WTC11 (cell line): ENCODE measurements at regions not wholly inside any gene's neighbourhood (a gene's known extent, or its start where the extent isn't known, plus 50 kb on each side); places are given as distances from the start of the nearest gene placed in this dataset.

Experiments used
- ATAC-seq: fragments of 200-7000 bp; cut with Tn5 transposase; 2 replicates; pipeline ENCODE4 v1.10.0; 2021; ENCODE audit warnings: mild to moderate bottlenecking, moderate library complexity
- CTCF ChIA-PET: fragments of 300-600 bp; sonication (Branson Sonifier 250); formaldehyde crosslinking; loops from one replicate; lab custom pipeline; 2021; ENCODE audit warnings: antibody characterized with exemption; lab: Charles Lee
- POLR2A ChIA-PET: fragments of 350-600 bp; sonication (Branson Sonifier 250); formaldehyde crosslinking; loops from one replicate; lab custom pipeline; 2021; ENCODE audit warnings: antibody characterized with exemption; lab: Charles Lee
- DNase-seq: peaks from one replicate; pipeline ENCODE4 v3.0.0; 2021; ENCODE audit warnings: low spot score
- H3K27ac Mint-ChIP-seq: 2 replicates; pipeline ENCODE4 v1.8.0; 2021; ENCODE audit warnings: mixed read lengths
- H3K27me3 Mint-ChIP-seq: 2 replicates; pipeline ENCODE4 v1.8.0; 2021; ENCODE audit warnings: low read depth, mild to moderate bottlenecking, moderate library complexity, mixed read lengths
- H3K36me3 Mint-ChIP-seq: 2 replicates; pipeline ENCODE4 v1.8.0; 2021; ENCODE audit warnings: mixed read lengths
- H3K4me1 Mint-ChIP-seq: 2 replicates; pipeline ENCODE4 v1.8.0; 2022; ENCODE audit warnings: mixed read lengths
- H3K4me3 Mint-ChIP-seq: 2 replicates; pipeline ENCODE4 v1.8.0; 2021; ENCODE audit warnings: mild to moderate bottlenecking, moderate library complexity, mixed read lengths
- H3K9me3 Mint-ChIP-seq: 2 replicates; pipeline ENCODE4 v1.8.0; 2021; ENCODE audit warnings: mixed read lengths
- FOXP1 ChIP-seq: sonication (generic); formaldehyde crosslinking; IDR thresholded peaks from 2 replicates; pipeline ENCODE4 v1.8.0; 2022; ENCODE audit warnings: missing genetic modification reagents, mild to moderate bottlenecking, moderate library complexity, borderline replicate concordance
- GABPB1 ChIP-seq: sonication (generic); formaldehyde crosslinking; IDR thresholded peaks from 2 replicates; pipeline ENCODE4 v1.8.1; 2023; ENCODE audit warnings: mild to moderate bottlenecking, missing genetic modification reagents
- GTF2I ChIP-seq: fragments of 250-450 bp; sonication (Bioruptor Pico); conservative IDR thresholded peaks from 2 replicates; pipeline ENCODE4 v1.4.0; 2021; ENCODE audit warnings: mild to moderate bottlenecking
- MYBL2 ChIP-seq: sonication (generic); formaldehyde crosslinking; IDR thresholded peaks from 2 replicates; pipeline ENCODE4 v1.8.1; 2023; ENCODE audit warnings: mild to moderate bottlenecking, moderate library complexity, missing genetic modification reagents
- NR1H2 ChIP-seq: sonication (generic); formaldehyde crosslinking; IDR thresholded peaks from 2 replicates; pipeline ENCODE4 v1.9.0; 2021; ENCODE audit warnings: mild to moderate bottlenecking, moderate library complexity, missing genetic modification reagents
- NR2C2 ChIP-seq: sonication (generic); formaldehyde crosslinking; IDR thresholded peaks from 2 replicates; pipeline ENCODE4 v1.8.0; 2022; ENCODE audit warnings: mild to moderate bottlenecking, missing genetic modification reagents
- ZNF232 ChIP-seq: sonication (generic); formaldehyde crosslinking; IDR thresholded peaks from 2 replicates; pipeline ENCODE4 v1.8.0; 2022; ENCODE audit warnings: mild to moderate bottlenecking, missing genetic modification reagents
- ZNF263 ChIP-seq: sonication (generic); formaldehyde crosslinking; IDR thresholded peaks from 2 replicates; pipeline ENCODE4 v1.8.1; 2022; ENCODE audit warnings: low read depth, mild to moderate bottlenecking, moderate library complexity, missing genetic modification reagents
- ZNF416 ChIP-seq: fragments of 250-450 bp; sonication (Bioruptor Pico); IDR thresholded peaks from 2 replicates; pipeline ENCODE4 v1.9.0; 2021; ENCODE audit warnings: mild to moderate bottlenecking, inconsistent platforms
- TF ChIP-seq, protein P1 (sequence below): sonication (generic); formaldehyde crosslinking; conservative IDR thresholded peaks from 2 replicates; pipeline ENCODE4 v1.8.1; 2022; ENCODE audit warnings: mild to moderate bottlenecking, missing genetic modification reagents
- TF ChIP-seq, protein P2 (sequence below): fragments of 250-450 bp; sonication (Bioruptor Pico); IDR thresholded peaks from 2 replicates; pipeline ENCODE4 v2.1.2; 2022; ENCODE audit warnings: mild to moderate bottlenecking, moderate library complexity
- TF ChIP-seq, protein P3 (sequence below): sonication (generic); formaldehyde crosslinking; IDR thresholded peaks from 2 replicates; pipeline ENCODE4 v1.8.0; 2022; ENCODE audit warnings: mild to moderate bottlenecking, missing genetic modification reagents
- TF ChIP-seq, protein P4 (sequence below): sonication (generic); formaldehyde crosslinking; IDR thresholded peaks from 2 replicates; pipeline ENCODE4 v1.8.1; 2022; ENCODE audit warnings: mild to moderate bottlenecking, missing genetic modification reagents, moderate library complexity, borderline replicate concordance

DNA sequence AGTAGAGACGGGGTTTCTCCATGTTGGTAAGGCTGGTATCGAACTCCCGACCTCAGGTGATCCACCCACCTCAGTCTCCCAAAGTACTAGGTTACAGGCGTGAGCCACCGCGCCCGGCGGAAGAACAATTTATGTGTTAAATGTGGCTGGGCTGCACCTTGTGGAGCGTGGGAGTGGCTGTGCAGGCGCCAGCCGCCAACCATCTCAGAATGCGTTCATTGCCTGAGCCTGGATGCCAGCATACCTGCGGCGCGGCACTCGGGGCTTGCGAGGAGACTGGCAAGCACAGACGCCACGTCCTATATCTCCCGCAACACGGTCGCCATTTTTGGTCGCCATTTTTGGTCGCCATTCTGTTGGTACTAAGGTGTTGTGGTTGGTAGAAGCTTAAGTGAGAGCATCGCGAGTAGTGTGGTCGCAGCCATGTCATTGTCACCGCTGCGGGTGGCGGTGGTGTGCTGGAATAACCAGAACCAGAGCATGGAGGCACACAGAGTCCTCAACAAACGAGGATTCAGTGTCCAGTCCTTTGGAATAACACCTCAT is 193.6 kb upstream of the HTR2C start:
- CTCF ChIA-PET, result no interaction called here

More for the DNA sequence above, 193.6 kb upstream of the HTR2C start:
- peaks cover 2% of the 10 kb centered on the region; the same call in 1 of the 2 replicates for H3K36me3 Mint-ChIP-seq
- POLR2A ChIA-PET, result no interaction called here
- H3K27ac Mint-ChIP-seq, result no peak overlapping the region
- H3K9me3 Mint-ChIP-seq, result peaks cover 12% of the 10 kb centered on the region; the same call in 1 of the 2 replicates
- TF ChIP-seq, protein P1, sequence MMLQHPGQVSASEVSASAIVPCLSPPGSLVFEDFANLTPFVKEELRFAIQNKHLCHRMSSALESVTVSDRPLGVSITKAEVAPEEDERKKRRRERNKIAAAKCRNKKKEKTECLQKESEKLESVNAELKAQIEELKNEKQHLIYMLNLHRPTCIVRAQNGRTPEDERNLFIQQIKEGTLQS (CRISPR knock-in tag), result no peak
- TF ChIP-seq GABPB1 (CRISPR knock-in tag) (no peak), GTF2I (CRISPR knock-in tag) (no peak), ZNF263 (no peak), MYBL2 (CRISPR knock-in tag) (no peak), NR1H2 (no peak), NR2C2 (no peak), FOXP1 (CRISPR knock-in tag) (no peak), ZNF416 (CRISPR knock-in tag) (no peak), ZNF232 (CRISPR knock-in tag) (no peak)
- TF ChIP-seq, protein P2, sequence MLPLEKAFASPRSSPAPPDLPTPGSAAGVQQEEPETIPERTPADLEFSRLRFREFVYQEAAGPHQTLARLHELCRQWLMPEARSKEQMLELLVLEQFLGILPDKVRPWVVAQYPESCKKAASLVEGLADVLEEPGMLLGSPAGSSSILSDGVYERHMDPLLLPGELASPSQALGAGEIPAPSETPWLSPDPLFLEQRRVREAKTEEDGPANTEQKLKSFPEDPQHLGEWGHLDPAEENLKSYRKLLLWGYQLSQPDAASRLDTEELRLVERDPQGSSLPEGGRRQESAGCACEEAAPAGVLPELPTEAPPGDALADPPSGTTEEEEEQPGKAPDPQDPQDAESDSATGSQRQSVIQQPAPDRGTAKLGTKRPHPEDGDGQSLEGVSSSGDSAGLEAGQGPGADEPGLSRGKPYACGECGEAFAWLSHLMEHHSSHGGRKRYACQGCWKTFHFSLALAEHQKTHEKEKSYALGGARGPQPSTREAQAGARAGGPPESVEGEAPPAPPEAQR (CRISPR knock-in tag), result no peak
- TF ChIP-seq, protein P3, sequence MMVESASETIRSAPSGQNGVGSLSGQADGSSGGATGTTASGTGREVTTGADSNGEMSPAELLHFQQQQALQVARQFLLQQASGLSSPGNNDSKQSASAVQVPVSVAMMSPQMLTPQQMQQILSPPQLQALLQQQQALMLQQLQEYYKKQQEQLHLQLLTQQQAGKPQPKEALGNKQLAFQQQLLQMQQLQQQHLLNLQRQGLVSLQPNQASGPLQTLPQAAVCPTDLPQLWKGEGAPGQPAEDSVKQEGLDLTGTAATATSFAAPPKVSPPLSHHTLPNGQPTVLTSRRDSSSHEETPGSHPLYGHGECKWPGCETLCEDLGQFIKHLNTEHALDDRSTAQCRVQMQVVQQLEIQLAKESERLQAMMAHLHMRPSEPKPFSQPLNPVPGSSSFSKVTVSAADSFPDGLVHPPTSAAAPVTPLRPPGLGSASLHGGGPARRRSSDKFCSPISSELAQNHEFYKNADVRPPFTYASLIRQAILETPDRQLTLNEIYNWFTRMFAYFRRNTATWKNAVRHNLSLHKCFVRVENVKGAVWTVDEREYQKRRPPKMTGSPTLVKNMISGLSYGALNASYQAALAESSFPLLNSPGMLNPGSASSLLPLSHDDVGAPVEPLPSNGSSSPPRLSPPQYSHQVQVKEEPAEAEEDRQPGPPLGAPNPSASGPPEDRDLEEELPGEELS (CRISPR knock-in tag), result no peak
- TF ChIP-seq, protein P4, sequence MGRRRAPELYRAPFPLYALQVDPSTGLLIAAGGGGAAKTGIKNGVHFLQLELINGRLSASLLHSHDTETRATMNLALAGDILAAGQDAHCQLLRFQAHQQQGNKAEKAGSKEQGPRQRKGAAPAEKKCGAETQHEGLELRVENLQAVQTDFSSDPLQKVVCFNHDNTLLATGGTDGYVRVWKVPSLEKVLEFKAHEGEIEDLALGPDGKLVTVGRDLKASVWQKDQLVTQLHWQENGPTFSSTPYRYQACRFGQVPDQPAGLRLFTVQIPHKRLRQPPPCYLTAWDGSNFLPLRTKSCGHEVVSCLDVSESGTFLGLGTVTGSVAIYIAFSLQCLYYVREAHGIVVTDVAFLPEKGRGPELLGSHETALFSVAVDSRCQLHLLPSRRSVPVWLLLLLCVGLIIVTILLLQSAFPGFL, result no peak
- TF ChIP-seq, all 79 proteins: peak for 0
- Mint-ChIP-seq H3K4me1 (0 out of 2 replicates have a peak, but pooled peaks cover 2% of the 10 kb centered on the region), H3K27me3 (no peaks in the 10 kb centered on the region; the same call in 1 of the 2 replicates), H3K4me3 (no peak overlapping the region)
- DNase-seq (no peak), ATAC-seq (no peak)
